Lower leg skin (tissue), 4 donors: ENCODE measurements at regions not wholly inside any gene's neighbourhood (a gene's known extent, or its start where the extent isn't known, plus 50 kb on each side); places are given as distances from the start of the nearest gene placed in this dataset.

Experiments used
- DNase-seq, 2 donors: peaks; one replicate each; pipeline ENCODE4 v3.0.0-alpha.2; 2019; ENCODE audit warnings: low spot score in 2 of 2
- H3K4me3 ChIP-seq: fragments of 200-600 bp; sonication (generic); 2 replicates; pipeline ENCODE4 v1.5.1; 2017; ENCODE audit warnings: mild to moderate bottlenecking, low read depth; ENCODE audit not compliant: poor library complexity, severe bottlenecking
- POLR2A ChIP-seq, 2 donors: fragments of 450-650 bp; IDR thresholded peaks; one replicate each; pipeline ENCODE4 v1.6.1; 2016 to 2017; ENCODE audit warnings: antibody characterized with exemption in 2 of 2, mild to moderate bottlenecking in 1 of 2, moderate library complexity in 1 of 2
- WGBS, 2 donors: methylation state at CpG; one replicate each; pipeline ENCODE4 v1.1.5; 2018; 5-methylcytosine and 5-hydroxymethylcytosine counted together
- intact Hi-C: fragments of 100-400 bp; cut with DNase I; formaldehyde crosslinking; loops from one replicate; pipeline ENCODE4 v1.15.0; 2023; ENCODE audit warnings: low total_unique reads
- TF ChIP-seq, protein P1 (sequence below), 3 donors: fragments of 450-650 bp; IDR thresholded peaks; one replicate each; pipeline ENCODE4 v1.5.1; 2016; ENCODE audit warnings: antibody characterized with exemption in 3 of 3, mild to moderate bottlenecking in 3 of 3, moderate library complexity in 2 of 3

GRCh38 chr13:75013818-75014217, 468.2 kb downstream of the TBC1D4 start:
- intact Hi-C loops, result no loop called here

GRCh38 chr13:75010941-75011340, 471.0 kb downstream of the TBC1D4 start:
- TF ChIP-seq POLR2A (IDR thresholded peaks at IDR 0.05), result no peak
- TF ChIP-seq, protein P1, sequence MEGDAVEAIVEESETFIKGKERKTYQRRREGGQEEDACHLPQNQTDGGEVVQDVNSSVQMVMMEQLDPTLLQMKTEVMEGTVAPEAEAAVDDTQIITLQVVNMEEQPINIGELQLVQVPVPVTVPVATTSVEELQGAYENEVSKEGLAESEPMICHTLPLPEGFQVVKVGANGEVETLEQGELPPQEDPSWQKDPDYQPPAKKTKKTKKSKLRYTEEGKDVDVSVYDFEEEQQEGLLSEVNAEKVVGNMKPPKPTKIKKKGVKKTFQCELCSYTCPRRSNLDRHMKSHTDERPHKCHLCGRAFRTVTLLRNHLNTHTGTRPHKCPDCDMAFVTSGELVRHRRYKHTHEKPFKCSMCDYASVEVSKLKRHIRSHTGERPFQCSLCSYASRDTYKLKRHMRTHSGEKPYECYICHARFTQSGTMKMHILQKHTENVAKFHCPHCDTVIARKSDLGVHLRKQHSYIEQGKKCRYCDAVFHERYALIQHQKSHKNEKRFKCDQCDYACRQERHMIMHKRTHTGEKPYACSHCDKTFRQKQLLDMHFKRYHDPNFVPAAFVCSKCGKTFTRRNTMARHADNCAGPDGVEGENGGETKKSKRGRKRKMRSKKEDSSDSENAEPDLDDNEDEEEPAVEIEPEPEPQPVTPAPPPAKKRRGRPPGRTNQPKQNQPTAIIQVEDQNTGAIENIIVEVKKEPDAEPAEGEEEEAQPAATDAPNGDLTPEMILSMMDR (IDR thresholded peaks at IDR 0.05), result no peak

More at GRCh38 chr13:75013818-75014217, 468.2 kb downstream of the TBC1D4 start:
- no peak for TF ChIP-seq POLR2A (IDR thresholded peaks at IDR 0.05)
- TF ChIP-seq, protein P1 (IDR thresholded peaks at IDR 0.05), result no peak
- WGBS, 2 donors, result 80 to 86% methylated on average over 4 of the region's 4 CpGs
- no peak for DNase-seq
- no peak overlapping the region for H3K4me3 ChIP-seq

DNA sequence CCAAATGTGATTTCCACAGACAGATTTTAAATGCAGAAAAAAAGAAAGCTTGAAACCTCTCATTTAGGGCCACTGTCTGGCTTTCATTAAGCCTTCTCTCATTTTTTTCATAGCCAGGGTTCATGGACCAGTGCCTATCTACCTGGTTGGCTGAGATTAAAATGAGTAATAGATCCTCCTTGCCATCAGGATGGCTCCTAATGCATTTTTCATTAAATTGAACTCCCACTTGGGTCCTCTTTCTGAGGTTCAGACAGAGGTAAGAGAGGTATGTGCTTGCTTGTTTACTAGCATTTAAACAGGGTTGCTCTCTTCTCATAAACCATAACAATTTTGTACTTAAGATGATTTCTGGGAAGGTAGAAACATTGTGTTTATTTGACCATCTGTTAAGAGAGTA, 473.0 kb downstream of the TBC1D4 start:
- TF ChIP-seq, protein P1 (IDR thresholded peaks at IDR 0.05), result no peak
- no peak for TF ChIP-seq POLR2A (IDR thresholded peaks at IDR 0.05)
- no peak overlapping the region for H3K4me3 ChIP-seq
- no peak for DNase-seq
- intact Hi-C loops, result no loop called here

More at GRCh38 chr13:75010941-75011340, 471.0 kb downstream of the TBC1D4 start:
- no peak for DNase-seq
- 78 to 88% methylated on average over 4 of the region's 4 CpGs for WGBS, 2 donors
- intact Hi-C loops, result no loop called here
- no peak overlapping the region for H3K4me3 ChIP-seq

DNA sequence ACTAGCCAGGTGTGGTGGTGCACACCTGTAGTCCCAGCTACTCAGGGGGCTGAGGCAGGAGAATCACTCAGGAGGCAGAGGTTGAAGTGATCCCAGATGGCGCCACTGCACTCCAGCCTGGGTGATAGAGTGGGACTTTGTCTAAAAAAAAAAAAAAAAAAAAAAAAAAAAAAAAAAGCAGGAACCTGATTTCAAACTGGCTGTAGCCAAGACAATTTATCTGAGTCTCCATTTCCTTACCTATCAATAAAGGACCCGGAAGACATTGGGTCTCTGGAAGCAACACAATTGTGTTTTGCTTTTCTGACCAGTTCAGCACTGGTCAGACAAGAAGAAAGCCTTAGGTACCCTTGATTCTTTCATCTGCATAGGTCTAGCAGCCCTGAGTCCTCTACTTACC, 491.0 kb downstream of the TBC1D4 start:
- intact Hi-C loops, result no loop called here
- WGBS, 2 donors, result 98% methylated on average over 2 of the region's 2 CpGs
- no peak overlapping the region for H3K4me3 ChIP-seq
- TF ChIP-seq POLR2A (IDR thresholded peaks at IDR 0.05), result no peak
- TF ChIP-seq, protein P1 (IDR thresholded peaks at IDR 0.05), result no peak
- DNase-seq, result no peak

DNA sequence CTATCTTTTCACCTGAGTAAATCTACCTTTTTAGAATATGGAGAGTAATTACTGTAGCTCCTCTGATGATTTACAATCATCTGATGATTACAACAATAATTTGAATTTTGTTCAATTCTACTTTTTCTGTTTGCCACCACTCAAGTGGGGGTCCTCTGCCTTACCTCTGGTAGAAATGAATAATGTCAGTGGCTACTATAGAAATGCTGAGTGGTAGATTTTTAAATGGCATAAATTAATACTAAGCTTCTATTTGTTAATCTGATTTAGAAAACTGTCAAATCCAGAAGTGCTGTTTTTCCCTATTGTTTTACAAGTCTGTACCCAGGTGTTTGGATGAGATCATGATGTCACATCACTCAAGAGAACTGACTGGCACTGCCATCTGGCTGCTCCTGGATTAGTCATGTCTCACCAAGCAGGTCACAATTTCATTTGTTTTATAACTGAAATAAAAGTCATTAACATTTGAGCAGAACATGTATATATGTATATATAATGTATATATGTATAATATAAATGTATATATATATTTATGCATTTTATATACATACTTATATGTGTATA, 494.8 kb downstream of the TBC1D4 start:
- intact Hi-C loops, result no loop called here
- TF ChIP-seq, protein P1 (IDR thresholded peaks at IDR 0.05), result no peak
- TF ChIP-seq POLR2A (IDR thresholded peaks at IDR 0.05), result no peak
- DNase-seq, result no peak
- no peak overlapping the region for H3K4me3 ChIP-seq

DNA sequence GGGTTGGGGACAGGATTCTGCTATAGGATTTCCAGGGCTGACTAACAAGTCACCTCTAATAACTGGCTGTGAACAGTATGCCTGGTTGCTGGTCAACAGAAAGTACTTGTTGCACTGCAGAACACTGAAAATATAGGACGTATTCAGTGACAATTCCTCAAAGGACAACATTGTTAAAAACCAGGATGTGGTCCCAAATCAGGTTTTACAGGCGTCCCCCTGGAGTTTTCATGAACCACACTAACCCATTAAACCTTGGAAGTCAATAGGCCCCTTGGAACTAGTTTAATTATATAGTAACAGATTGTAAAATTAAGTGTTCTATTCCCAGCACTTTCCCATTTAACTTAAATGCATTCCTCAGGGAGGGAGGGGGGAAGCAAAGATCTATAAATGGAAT, 495.4 kb downstream of the TBC1D4 start:
- WGBS, 2 donors, result 57 to 64% methylated on average over 2 of the region's 2 CpGs
- no peak overlapping the region for H3K4me3 ChIP-seq
- TF ChIP-seq POLR2A (IDR thresholded peaks at IDR 0.05), result no peak
- TF ChIP-seq, protein P1 (IDR thresholded peaks at IDR 0.05), result no peak
- DNase-seq, result no peak
- intact Hi-C loops, result no loop called here
